SK-N-MC (cell line): ENCODE measurements at regions not wholly inside any gene's neighbourhood (a gene's known extent, or its start where the extent isn't known, plus 50 kb on each side); places are given as distances from the start of the nearest gene placed in this dataset.

Experiments used
- EZH2 ChIP-seq: fragments of 200-600 bp; sonication (generic); IDR thresholded peaks from one replicate; pipeline ENCODE4 v1.6.1; 2017; ENCODE audit warnings: antibody characterized with exemption
- POLR2AphosphoS5 ChIP-seq: IDR thresholded peaks from 2 replicates; pipeline ENCODE4 v1.6.1; 2012; ENCODE audit warnings: mild to moderate bottlenecking, low read depth, low read length, borderline replicate concordance

GRCh38 chr4:15314974-15315373 lies 112.9 kb upstream of the C1QTNF7 start:
- TF ChIP-seq EZH2 = no peak
- no peak for TF ChIP-seq POLR2AphosphoS5
